IMR-90 (cell line): ENCODE measurements at regions not wholly inside any gene's neighbourhood (a gene's known extent, or its start where the extent isn't known, plus 50 kb on each side); places are given as distances from the start of the nearest gene placed in this dataset.

Source experiments
- CEBPB ChIP-seq: IDR thresholded peaks from 2 replicates; pipeline ENCODE4 v1.6.1; 2012; ENCODE audit warnings: low read depth, low read length, improper control_type of control experiment
- POLR2A ChIP-seq: IDR thresholded peaks from 2 replicates; pipeline ENCODE4 v1.6.1; 2012; ENCODE audit warnings: mild to moderate bottlenecking, low read depth, low read length
- RFX5 ChIP-seq: IDR thresholded peaks from 2 replicates; pipeline ENCODE4 v1.8.0; 2012; ENCODE audit warnings: low read depth, mild to moderate bottlenecking, low read length, moderate library complexity
- USF2 ChIP-seq: fragments of 150-350 bp; IDR thresholded peaks from 2 replicates; pipeline ENCODE4 v1.6.1; 2017; ENCODE audit warnings: mild to moderate bottlenecking, antibody characterized with exemption, low read length, low read depth
- TF ChIP-seq, protein P1 (sequence below): conservative IDR thresholded peaks from 2 replicates; pipeline ENCODE4 v1.5.1; 2012; ENCODE audit warnings: mild to moderate bottlenecking, low read depth, low read length, improper control_type of control experiment

GRCh38 chr13:69050696-69051095 is 1056.9 kb upstream of the ATXN8OS start:
- TF ChIP-seq POLR2A (no peak), CEBPB (no peak), USF2 (no peak), RFX5 (no peak)
- TF ChIP-seq, protein P1, sequence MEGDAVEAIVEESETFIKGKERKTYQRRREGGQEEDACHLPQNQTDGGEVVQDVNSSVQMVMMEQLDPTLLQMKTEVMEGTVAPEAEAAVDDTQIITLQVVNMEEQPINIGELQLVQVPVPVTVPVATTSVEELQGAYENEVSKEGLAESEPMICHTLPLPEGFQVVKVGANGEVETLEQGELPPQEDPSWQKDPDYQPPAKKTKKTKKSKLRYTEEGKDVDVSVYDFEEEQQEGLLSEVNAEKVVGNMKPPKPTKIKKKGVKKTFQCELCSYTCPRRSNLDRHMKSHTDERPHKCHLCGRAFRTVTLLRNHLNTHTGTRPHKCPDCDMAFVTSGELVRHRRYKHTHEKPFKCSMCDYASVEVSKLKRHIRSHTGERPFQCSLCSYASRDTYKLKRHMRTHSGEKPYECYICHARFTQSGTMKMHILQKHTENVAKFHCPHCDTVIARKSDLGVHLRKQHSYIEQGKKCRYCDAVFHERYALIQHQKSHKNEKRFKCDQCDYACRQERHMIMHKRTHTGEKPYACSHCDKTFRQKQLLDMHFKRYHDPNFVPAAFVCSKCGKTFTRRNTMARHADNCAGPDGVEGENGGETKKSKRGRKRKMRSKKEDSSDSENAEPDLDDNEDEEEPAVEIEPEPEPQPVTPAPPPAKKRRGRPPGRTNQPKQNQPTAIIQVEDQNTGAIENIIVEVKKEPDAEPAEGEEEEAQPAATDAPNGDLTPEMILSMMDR: no peak
